ENCODE measurements at regions not wholly inside any gene's neighbourhood (a gene's known extent, or its start where the extent isn't known, plus 50 kb on each side); places are given as distances from the start of the nearest gene placed in this dataset.

DNA sequence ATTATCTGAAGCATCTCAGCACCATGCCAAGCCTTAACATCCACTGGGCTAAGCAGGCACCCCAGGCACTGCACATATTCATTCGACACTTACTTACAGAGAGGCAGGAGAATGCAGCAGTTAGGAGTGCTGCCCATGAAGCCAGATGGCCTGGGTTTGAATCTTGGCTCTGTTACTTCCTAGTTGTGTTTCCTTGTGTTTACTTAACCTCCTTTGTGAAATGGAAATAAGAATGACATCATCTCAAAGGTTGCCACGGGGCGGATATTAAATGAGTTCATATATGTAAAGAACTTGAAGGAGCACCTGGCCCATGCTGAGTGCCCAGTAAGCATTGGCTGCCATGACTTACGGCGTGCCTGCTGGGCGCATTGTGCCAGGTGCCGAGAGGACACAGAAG lies 565.2 kb downstream of the CDK5RAP2 start:
- TF ChIP-seq CTCF (IDR thresholded peaks at IDR 0.05) (no peak), EZH2 (IDR thresholded peaks at IDR 0.05; ENCODE audit: borderline replicate concordance, insufficient read depth, low read depth, low read length, poor library complexity, severe bottlenecking) (no peak)
